Activated T-cell treated with anti-CD3 and anti-CD28 coated beads for 1 hour (primary cell): ENCODE measurements at regions not wholly inside any gene's neighbourhood (a gene's known extent, or its start where the extent isn't known, plus 50 kb on each side); places are given as distances from the start of the nearest gene placed in this dataset.
"Not testable (repeated sequence)": the region's sequence is repeated elsewhere in the genome, so short reads cannot be mapped to it uniquely, and the experiment has no call there.

ENCODE experiments used
- DNase-seq: peaks from one replicate; pipeline ENCODE4 v3.0.0-alpha.2; 2020; ENCODE audit warnings: low read depth

GRCh38 chr10:3874610-3874989 lies 89.6 kb upstream of the KLF6 start:
- not testable (repeated sequence) for DNase-seq

GRCh38 chr10:3873728-3874461 lies 88.9 kb upstream of the KLF6 start:
- DNase-seq = no peak

GRCh38 chr10:3872712-3873329 lies 87.8 kb upstream of the KLF6 start:
- no peak for DNase-seq

- no peak for DNase-seq
Measured at GRCh38 chr10:3871424-3871996, 86.5 kb upstream of the KLF6 start.

GRCh38 chr10:3869036-3869435 lies 84.0 kb upstream of the KLF6 start:
- DNase-seq = no peak

- DNase-seq = no peak
Measured at GRCh38 chr10:3868271-3868664, 83.3 kb upstream of the KLF6 start.

GRCh38 chr10:3867454-3868270 lies 82.7 kb upstream of the KLF6 start:
- DNase-seq = no peak

- DNase-seq = no peak
Measured at GRCh38 chr10:3866332-3866731, 81.3 kb upstream of the KLF6 start.

- DNase-seq = no peak
Measured at GRCh38 chr10:3865565-3865964, 80.6 kb upstream of the KLF6 start.

GRCh38 chr10:3861795-3862194 lies 76.8 kb upstream of the KLF6 start:
- no peak for DNase-seq

- DNase-seq = no peak
Measured at GRCh38 chr10:3858051-3858845, 73.2 kb upstream of the KLF6 start.

- no peak for DNase-seq
Measured at GRCh38 chr10:3857318-3857717, 72.3 kb upstream of the KLF6 start.

- DNase-seq = no peak
Measured at GRCh38 chr10:3856593-3856992, 71.6 kb upstream of the KLF6 start.

GRCh38 chr10:3853547-3854303 lies 68.7 kb upstream of the KLF6 start:
- no peak for DNase-seq

- no peak for DNase-seq
Measured at GRCh38 chr10:3853016-3853415, 68.0 kb upstream of the KLF6 start.

GRCh38 chr10:3852147-3852904 lies 67.3 kb upstream of the KLF6 start:
- no peak for DNase-seq

GRCh38 chr10:3850999-3851937 lies 66.3 kb upstream of the KLF6 start:
- DNase-seq = no peak

GRCh38 chr10:3848775-3849635 lies 64.0 kb upstream of the KLF6 start:
- DNase-seq = no peak
